NCI-H526 (cell line): ENCODE measurements at regions not wholly inside any gene's neighbourhood (a gene's known extent, or its start where the extent isn't known, plus 50 kb on each side); places are given as distances from the start of the nearest gene placed in this dataset.
"Not testable (repeated sequence)": the region's sequence is repeated elsewhere in the genome, so short reads cannot be mapped to it uniquely, and the experiment has no call there.

Source experiments
- DNase-seq, 2 experiments: peaks; one replicate each; lab custom pipeline; 2025; lab: John Stamatoyannopoulos, UW

GRCh38 chr20:4469910-4470309 lies 216.3 kb upstream of the PRNP start:
- DNase-seq, result no peak

- no peak for DNase-seq
These were observed 218.1 kb upstream of the PRNP start for GRCh38 chr20:4468114-4468513.

DNA sequence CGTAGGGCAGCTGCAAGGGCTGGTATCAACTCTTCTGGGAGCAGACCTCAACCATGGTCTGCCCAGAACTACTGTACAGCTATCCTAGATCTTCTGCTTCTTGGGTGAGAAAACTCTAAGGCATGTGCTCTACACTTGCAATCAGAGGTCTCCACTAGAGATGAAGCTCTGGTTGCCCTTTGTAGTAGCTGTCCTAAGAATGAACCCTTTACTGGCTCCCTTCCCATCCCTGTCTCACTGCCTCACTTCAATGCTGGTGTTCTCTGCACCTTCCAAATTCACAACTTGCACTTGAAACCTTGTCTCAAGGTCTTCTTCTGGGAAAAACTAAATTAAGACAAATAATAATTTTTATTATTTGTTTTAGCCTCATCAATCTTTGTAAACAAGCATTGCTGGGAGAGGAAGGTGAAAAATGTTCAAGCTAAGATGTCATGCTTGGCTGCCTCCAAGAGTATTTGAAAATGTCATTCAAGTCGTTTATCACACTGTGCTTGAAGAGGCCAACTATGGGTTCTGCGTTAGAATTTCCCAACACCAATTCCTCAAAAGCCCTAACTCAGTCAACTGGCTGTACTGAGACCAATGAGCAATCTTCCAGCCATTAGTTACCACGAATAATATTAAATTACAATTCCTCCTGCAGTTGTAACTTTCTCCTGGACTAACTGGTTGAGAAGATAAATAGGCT lies 216.9 kb upstream of the ADRA1D start:
- DNase-seq, result no peak

- DNase-seq, result no peak
These were observed 216.1 kb upstream of the ADRA1D start for GRCh38 chr20:4465212-4465611.

DNA sequence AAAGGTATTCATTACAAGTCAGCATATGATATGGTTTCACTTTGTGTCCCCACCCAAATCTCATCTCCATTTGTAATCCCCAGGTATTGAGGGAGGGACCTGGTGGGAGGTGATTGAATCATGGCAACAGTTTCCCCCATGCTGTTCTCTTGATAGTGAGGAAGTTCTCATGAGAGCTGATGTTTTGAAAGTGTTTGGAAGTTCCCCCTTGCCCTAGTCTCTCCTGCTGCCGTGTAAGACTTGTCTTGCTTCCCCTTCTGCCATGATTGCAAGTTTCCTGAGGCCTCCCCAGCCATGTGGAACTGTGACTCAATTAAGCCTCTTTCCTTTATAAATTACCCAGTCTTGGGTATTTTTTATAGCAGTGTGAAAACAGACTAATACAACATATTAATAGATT lies 213.7 kb upstream of the ADRA1D start:
- DNase-seq, result not testable (repeated sequence)

- DNase-seq, result no peak
These were observed 210.0 kb upstream of the ADRA1D start for GRCh38 chr20:4459081-4459480.

DNA sequence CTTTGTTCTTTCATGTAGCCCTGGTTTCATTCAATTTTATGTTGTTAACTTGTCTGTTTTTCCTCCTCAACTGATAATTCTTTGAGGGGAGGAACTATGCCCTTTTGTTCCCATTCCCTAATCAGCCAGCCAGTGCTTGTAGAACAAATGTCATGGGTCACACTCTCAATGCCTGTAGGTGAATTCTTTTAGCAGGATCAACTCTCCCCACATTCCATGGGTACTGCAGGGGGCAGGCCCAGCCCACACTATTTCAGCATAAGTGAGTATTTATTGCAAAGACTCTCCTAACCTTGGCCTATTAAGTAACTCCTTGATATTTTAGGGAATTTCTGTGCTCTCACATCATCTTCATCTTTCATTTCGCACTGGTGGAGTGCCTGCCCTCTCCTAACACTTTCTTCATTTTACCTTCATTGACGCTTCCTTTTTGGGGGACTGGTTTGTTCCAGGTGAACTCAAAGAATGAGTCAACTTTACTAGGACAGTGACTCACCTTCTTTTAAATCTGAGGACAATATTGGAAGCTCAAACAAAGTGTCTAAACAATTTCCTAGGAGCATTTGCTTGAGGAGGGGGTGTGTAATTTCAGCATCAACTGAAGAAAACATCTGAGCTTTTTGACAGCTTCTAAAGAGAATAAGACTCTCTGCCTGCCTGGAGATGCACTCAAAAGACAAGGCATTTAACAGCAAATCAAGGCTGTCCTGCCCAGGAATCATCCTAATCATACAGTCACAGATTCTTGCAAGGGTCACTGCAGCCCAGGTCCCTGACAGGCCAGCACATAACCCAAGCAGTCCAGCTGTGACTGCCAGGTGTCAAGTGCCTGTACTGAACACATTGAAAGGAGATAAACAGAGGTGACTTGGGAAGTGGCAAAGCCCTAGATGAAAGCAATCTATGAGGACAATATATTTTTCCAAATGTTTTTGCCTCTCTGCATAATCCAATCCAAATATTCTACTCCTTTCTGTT lies 208.8 kb upstream of the ADRA1D start:
- no peak for DNase-seq

GRCh38 chr20:4455996-4456395 lies 206.9 kb upstream of the ADRA1D start:
- DNase-seq, result no peak

GRCh38 chr20:4455301-4455701 lies 206.2 kb upstream of the ADRA1D start:
- no peak for DNase-seq

DNA sequence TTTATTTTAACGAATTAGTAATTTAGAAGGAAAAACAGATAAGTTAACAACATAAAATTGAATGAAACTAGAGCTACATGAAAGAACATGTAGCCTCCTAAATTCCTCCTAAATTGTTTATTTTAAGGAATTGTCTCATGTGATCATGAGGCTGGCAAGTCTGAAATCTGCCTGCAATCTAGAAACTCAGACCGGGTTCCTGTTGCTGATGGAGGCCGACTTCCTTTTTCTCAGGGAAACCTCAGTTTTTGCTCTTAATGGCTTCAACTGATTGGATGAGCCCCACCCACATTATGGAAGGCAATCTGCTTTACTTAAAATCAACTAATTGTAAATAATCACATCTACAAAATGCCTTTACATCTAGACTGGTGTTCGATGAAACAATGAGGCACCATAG lies 205.0 kb upstream of the ADRA1D start:
- no peak for DNase-seq

- no peak for DNase-seq
These were observed 204.3 kb upstream of the ADRA1D start for GRCh38 chr20:4453359-4453758.

GRCh38 chr20:4451487-4452081 lies 202.5 kb upstream of the ADRA1D start:
- no peak for DNase-seq

GRCh38 chr20:4449957-4450715 lies 201.0 kb upstream of the ADRA1D start:
- DNase-seq, result peak in 1 of 2 experiments; percentile 14

GRCh38 chr20:4445784-4446183 lies 196.7 kb upstream of the ADRA1D start:
- no peak for DNase-seq

- no peak for DNase-seq
These were observed 196.2 kb upstream of the ADRA1D start for GRCh38 chr20:4445331-4445730.

GRCh38 chr20:4444404-4444803 lies 195.3 kb upstream of the ADRA1D start:
- no peak for DNase-seq

GRCh38 chr20:4443016-4443415 lies 193.9 kb upstream of the ADRA1D start:
- no peak for DNase-seq

- no peak for DNase-seq
These were observed 192.8 kb upstream of the ADRA1D start for GRCh38 chr20:4441871-4442270.

- no peak for DNase-seq
These were observed 192.1 kb upstream of the ADRA1D start for GRCh38 chr20:4441191-4441590.

- no peak for DNase-seq
These were observed 190.4 kb upstream of the ADRA1D start for GRCh38 chr20:4439461-4439860.

DNA sequence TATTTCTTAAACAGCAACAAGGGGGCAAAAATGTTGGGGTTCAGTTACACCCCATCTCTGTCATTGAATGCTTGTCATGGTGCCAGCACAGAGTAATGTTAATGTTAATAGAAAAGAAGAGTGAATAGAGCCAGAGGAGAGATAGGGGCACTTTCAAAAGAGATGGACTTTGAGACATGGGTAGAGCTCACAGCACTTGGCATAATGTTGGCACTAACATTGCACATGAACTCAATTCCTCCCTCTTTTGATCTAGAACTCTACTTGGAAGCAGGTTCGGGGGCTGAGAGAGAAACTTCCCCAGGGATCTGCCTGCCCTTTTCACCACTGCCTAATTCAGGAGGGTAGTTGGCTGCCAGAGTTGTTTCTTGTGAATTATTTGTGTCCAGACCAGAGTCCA lies 188.0 kb upstream of the ADRA1D start:
- no peak for DNase-seq
